RCC 7860 (cell line): ENCODE measurements at regions not wholly inside any gene's neighbourhood (a gene's known extent, or its start where the extent isn't known, plus 50 kb on each side); places are given as distances from the start of the nearest gene placed in this dataset.

Experiments used
- DNase-seq: peaks from one replicate; pipeline ENCODE4 v3.0.0-alpha.2; 2015; ENCODE audit warnings: low spot score
- FAIRE-seq: peaks from 2 replicates; lab custom pipeline; 2012; peaks lifted over from hg19 to GRCh38; lab: Jason Lieb, UNC

DNA sequence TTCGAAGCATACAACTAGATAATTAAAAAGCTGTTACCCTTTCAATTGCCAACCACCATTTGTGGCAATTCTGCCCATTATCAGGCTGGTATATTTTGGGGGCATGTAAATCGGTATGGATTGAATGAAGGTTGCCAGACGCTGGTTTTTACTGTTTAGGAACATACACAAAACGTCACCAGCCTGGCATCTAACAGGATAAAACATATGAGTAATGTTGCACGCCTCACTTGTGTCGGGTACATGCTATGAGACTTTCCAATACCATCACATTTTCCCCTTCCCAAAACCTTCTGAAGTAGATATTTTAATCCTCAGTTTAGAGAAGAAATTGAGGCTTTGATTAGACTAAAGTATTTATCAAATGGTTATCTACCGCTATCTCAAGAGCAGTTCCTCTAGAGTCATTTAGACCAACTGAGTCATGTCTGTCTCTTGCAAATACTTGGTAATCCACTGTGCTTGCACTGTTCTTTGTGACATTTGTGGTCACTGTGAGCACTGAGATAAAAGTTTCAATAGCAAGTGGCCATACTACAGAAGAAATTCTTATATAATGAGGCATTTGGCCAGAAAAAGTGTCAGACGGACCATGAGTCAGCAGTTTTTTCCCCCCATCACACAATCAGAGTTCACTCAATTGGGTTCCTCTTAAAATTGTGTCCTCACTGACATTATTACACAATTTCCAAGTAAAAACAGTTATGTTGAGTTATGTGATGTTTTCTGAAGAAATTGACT lies 498.7 kb downstream of the NXPH1 start:
- peak; percentile 48 for FAIRE-seq
- DNase-seq, result peak; percentile 77

DNA sequence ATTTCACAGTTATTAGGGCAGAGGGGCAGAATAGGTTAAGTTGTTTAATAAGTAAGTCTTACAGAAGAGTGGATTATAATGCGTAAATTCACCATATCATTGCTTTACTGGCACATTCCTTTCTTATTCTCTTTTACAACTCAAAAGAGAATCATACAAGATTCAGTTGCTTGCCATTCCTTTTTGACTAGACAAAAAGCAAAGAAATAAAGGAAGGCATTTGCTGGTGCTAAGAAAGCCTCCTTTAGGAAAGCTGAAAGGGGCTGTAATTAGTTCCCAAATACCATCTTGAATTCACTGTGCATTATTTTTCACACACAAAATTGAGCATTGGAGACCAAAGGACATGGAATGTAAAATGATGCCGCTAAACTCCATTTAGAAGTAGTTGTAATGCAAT lies 499.3 kb downstream of the NXPH1 start:
- no peak for FAIRE-seq

DNA sequence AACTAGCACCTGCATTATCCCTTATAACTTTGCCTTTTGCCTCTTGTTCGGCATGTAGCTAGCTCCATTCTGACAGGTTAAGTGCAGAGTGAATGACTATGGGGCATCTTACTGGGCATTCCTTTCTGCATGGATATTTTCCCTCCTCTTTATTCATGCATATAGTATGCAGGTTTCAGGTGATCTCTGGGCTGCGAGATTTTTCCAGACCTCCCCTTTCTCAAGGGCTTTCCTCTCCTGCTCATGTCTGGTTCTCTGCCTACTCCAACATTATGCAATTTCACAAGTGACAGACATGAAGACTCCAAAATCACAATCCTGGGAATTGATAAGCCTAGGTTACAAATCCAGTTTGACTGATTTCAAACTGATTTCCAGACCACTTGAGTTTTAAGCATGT lies 503.8 kb downstream of the NXPH1 start:
- DNase-seq (no peak), FAIRE-seq (no peak)

More for the DNA sequence above, 499.3 kb downstream of the NXPH1 start:
- no peak for DNase-seq

DNA sequence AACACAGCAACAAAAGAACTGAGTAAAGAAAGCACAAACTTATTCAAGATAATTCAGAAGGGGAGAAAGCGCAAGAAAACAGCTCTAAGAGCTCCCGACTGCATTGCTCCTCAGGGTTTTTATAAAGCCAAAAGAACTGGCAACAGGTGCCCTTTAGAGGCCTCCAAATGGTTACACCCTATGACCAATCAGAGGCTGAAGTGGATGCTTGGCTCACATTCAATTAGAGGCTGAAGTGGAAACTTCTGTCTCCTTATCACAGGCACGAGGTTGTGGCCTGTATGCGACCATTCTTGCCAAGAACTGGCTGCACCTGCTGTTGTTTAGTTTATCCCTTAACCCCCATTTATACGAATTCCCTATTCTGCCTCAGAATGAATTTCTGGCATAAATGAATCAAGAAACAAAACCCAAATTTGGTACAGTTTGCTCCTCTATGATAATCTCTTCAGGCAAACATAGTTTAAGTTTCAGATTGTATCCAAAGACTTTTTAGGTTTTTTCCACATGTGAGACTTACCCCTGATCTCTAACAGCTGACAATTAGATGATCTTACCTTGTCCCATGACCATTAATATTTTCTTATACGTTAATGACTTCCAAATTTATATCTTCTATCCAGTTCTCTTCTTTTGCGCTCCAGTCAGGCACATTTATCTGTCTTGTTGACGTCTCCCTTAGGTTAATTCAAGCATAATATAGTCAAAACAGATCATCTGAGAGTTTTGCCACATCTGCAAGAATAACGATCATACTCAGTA lies 504.8 kb downstream of the NXPH1 start:
- no peak for DNase-seq

DNA sequence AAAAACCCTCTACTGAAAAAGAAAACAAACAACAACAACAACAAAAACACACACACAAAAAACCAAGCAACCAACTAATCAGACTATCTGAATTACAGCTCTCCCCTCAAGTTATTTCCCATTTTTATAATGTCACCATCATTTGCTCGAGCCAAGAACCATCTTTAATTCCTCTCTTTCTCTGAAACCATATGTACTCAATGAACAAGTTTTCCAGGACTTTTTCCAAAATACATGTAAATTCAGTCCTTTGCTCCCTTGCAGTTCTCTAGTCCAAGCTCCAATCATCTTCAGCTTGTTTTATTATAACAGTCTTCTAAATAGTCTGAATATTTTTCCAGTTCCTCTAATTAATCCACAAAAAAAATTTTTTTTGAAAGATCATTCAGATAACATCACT lies 506.0 kb downstream of the NXPH1 start:
- no peak for DNase-seq
- FAIRE-seq, result no peak

More for the DNA sequence above, 504.8 kb downstream of the NXPH1 start:
- FAIRE-seq, result no peak

DNA sequence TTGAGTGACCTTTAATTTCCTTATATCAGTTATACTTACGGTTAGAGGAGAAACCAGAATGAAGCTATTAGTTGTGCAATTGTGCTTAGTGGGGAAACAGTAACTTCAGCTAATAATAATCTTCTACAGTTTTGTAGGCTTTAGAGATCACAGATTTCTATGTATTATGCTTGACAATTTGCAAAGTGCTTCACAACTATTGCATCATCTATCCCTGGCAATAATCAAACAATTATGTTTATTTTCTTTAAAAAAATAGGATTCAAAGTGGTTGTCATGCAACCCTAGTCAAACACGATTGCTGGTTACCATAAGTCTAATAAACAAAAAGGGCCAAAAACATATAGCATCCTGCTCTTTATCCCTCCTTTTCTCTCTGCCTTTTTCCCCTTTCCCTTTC lies 530.3 kb downstream of the NXPH1 start:
- DNase-seq (no peak), FAIRE-seq (no peak)

DNA sequence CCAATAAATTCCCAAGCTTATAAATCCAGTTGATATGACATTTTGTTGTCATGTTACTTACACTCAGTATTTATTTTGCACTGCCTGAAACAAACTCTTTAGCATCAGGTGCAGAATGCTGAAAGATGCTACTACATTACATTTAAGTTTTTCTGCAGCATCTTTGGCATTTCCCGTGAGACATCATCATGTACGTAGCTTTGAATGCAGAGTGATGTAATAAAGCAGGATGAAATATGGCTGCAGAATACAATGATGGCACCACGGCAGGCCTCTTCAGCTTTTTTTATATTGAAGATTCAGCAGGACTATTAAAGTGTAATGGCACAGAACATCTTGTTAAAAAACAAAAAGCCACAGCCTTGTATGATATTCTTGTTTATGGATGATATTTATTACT lies 531.8 kb downstream of the NXPH1 start:
- DNase-seq (no peak), FAIRE-seq (no peak)

DNA sequence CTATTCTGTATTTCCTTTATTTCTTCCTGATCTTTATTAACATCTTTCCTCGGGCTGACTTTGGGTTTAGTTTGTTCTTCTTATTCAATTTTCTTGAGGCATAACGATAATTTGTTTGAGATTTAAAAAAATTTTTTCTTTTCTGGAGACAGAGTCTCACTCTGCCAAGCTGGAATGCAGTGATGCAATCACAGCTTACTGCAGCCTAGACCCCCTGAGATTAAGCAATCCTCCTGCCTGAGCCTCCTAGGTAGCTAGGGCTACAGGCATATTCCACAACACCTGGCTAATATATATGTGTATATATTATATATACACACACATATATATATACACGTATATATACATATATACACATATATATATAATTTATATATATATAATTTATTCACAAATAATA lies 540.2 kb downstream of the NXPH1 start:
- FAIRE-seq, result no peak

DNA sequence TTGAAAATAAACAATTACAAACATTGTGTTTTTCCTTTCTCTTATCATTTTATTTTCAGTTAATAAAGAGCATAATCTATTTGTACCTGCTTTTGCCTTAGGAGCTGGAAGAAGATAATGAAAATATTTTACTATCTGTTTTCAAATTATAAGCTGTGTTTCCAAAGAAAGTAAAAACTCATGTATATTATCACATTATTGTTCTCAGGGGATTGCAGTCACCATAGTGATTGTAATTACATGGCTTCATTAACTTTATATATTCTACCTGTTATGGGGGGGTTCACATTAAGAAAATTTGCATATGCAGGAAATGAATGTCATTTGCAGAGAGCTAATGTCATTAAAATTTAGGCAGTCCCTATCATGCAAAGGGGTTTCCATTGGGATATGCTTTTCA lies 542.3 kb downstream of the NXPH1 start:
- FAIRE-seq (no peak), DNase-seq (no peak)

More for the DNA sequence above, 540.2 kb downstream of the NXPH1 start:
- DNase-seq, result no peak

DNA sequence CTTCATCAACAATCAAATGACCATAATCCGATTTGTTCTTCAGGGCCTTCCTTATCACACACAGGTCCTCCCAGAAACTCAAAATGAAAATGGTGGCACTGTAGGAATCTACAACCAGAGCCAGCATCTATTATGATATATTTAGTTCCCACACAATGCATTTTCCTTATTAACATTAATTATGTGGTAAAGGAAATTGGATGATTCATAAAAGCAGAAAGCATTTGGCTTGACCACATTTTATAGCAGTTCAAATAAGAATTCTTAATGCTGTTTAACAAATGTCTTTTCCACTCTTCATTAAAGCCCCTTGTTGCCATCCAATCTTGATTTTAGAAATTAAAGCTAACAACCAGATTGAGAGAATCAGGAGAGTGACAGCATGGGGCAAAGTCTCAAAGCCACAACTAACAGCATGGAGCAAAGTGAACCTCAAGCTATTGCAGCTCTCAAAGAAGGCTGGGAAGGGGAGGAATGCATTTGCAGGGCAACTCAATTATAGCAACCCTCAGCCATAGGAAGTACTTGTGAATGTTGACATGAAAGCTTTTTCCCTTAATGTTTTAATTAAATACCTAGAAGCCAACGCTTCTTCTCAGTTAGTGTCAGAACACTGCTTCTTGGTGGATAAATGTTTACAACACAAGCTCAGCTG lies 549.1 kb downstream of the NXPH1 start:
- DNase-seq, result no peak
- no peak for FAIRE-seq

DNA sequence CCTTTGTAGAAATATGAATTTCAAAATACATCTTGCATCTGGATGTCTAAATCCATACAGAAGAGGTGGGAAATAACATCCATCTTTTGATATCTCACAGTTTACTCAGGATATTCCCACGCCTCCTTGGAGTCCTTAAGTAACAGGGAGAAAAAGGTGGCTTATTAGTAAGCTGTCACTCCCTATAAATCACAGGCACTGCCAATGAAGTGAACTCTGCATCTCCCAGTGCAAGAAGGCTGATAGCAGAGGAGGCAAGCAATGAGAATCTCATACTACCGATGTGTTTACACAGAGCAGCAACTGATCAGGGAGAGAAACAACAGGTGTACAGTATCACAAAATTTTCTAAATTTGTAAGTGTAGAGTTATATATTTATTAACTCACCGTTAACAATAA lies 551.8 kb downstream of the NXPH1 start:
- FAIRE-seq, result no peak
- no peak for DNase-seq

DNA sequence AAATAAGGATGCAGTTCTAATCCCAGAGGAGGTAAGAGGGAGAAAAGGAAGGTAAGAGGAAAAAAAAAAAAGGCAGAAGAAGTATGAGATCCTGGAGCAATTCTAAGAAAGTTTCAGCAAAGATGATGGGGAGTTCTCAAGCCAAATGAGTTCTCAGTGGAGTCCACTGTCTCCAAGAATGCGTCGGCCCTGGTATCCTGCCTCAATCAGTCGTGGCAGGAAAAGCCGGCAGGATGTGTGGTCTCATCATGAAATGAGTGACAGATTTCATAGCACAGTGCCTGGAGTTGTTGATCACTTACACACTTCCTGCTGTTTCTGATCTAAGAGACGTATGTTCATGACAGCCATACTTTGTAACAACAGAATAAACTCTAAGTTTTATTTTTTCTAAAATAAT lies 554.9 kb downstream of the NXPH1 start:
- FAIRE-seq (no peak), DNase-seq (no peak)

DNA sequence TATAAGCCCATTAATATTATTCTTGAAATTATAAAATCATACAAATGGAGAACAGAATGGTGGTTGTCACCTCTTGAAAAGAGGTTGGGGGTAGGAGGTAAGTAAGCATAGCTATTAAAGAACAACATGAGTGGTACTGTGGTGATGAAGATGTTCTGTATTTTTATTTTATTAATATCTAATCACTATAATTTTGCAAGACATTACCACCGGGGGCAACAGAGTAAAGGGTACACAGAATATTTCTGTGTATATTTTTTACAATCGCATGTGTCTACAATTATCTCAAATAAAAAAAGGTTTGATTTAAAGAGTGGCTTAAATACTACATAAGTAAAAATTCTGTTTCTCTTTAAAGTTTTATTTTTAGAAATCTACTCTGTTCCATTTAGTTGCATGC lies 557.8 kb downstream of the NXPH1 start:
- FAIRE-seq (no peak), DNase-seq (no peak)

DNA sequence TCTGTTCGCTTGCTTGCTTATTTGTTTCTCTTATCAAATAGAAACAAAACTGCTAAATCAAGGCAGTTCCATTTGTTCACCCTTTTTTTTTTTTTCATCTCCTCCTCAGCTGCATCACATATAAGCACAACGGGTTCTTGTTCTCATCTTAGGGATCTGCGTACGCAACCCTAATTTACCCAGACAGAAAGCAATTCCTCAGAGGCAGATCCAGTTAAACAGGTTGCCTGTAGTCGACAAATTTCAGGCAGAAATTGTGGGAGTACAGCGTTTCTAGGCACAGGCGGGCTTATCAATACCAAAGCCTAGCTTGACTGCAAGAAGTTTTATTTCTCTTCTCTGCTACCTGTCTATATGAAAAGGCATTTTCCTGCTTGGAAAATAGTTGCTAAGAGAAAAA lies 565.4 kb downstream of the NXPH1 start:
- DNase-seq (no peak), FAIRE-seq (no peak)

DNA sequence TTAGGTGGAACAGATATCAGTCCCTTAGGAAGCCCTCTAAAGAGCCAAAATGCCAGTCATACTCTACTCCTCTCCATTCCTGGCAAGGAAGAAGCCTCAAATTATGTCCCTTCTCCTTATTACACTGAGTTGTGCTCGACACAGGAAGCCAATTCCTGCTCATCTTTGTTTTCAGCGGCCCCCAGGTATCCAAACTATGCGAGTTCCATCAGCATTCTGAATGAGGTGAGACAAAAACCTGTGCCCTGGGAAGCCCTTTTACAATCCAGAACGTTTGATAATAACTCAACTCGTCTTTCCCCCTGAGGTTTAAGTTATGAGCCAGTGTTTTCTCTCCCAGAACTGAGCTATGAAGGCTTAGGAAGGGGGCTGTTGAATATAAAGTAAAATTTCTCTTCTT lies 580.5 kb downstream of the NXPH1 start:
- DNase-seq, result no peak
- no peak for FAIRE-seq

DNA sequence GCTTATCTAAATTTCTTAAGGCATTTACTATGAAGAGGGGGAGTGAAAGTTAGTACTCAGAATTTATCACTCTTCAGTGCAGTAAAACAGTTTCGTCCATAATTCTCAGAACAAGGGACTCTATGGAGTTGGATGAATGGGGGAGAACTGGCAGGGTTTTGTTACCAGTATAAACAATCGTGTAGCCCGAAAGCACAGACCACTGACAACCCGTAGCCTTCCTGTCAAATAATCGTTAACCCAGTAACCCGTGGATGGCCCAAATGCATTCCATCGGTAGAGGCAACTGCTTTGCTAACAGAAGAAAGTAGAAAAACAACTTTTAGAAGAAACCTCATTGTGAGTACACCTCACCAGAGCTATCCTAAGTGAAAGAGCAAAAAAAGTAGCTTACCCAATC lies 583.9 kb downstream of the NXPH1 start:
- FAIRE-seq (no peak), DNase-seq (no peak)

DNA sequence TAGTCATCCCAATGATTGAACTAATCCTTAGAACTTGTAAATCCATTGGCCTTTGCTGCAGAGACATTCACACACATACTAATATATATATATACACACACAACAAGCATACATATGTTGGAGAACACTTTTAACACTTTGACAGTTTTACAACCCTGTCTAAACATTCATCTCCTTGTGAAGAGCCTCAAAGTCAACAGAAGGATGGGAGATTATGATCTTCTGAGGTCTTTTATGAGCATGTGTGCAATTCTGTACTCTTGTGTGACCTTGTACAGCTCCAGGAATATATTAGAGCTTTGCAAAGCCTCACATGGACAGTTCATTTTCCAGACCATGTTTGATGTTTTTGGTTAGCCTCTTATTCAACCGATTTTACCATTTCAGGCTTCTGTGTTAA lies 589.0 kb downstream of the NXPH1 start:
- FAIRE-seq, result no peak

DNA sequence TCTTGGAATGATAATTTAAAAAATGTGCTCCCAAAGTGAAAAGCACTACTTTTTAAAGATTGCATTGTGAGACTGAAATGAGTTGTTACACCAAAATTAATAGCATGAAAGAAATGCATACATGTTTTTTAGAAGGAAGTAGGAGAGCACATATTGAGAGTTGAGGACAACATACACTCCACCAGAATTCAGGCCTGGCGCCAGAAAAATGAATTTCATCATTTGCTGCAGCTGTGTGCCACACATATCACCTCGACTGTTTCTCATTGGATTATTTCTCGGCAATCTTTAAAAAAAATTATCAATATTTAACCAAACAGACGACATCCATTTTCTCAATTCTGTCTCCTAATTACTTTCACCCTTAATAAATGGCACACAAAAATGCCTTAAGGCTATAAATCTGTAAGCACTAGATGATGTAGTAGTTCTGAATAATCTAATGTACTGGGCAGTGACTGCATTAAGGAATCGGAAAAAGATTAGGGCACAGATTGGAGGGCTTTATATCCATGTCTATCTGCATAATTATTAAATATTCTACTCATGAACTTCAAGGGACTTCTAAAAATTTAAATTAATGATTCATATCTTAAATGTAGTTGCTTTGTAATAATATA lies 590.4 kb downstream of the NXPH1 start:
- FAIRE-seq (no peak), DNase-seq (no peak)

More for the DNA sequence above, 589.0 kb downstream of the NXPH1 start:
- DNase-seq, result no peak

DNA sequence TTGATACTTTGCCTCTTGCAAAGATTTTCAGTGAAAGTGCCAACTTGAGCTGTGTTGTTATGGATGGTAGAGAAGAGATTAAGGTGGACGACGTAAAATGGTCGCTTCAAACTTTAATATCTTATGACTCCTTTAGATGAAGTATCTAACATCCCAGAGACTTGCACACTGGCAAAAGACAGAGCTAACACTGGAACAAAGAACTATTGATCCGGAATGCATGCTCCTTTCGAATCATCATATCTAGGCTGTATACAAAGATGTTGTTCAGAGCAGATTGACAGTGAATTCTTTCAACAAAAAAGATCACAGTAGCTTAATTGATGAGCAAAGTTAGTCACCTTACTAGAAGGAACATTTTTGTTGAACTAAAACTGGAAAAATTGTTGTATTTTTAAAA lies 592.7 kb downstream of the NXPH1 start:
- FAIRE-seq, result no peak
- DNase-seq, result no peak

DNA sequence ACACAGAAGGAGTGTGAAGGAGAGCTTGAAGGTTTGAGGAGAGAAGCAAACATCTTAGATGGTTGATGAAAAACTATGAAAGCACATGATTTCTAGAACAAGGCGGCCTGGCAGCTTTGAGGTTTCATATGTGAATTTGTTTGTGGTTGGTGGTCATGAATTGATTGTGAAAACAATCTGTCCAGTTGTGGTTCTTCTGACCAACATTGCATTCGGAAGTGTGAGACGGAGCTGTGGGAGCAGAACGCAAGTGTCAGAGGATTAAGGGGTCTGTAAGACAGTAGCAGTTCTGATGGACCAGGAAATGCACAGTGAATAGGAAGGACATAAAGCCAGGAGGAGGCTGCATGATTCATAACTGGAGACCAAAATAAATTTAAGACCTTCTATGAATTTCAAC lies 594.6 kb downstream of the NXPH1 start:
- DNase-seq, result no peak
- no peak for FAIRE-seq
